ENCODE measurements at regions not wholly inside any gene's neighbourhood (a gene's known extent, or its start where the extent isn't known, plus 50 kb on each side); places are given as distances from the start of the nearest gene placed in this dataset.

DNA sequence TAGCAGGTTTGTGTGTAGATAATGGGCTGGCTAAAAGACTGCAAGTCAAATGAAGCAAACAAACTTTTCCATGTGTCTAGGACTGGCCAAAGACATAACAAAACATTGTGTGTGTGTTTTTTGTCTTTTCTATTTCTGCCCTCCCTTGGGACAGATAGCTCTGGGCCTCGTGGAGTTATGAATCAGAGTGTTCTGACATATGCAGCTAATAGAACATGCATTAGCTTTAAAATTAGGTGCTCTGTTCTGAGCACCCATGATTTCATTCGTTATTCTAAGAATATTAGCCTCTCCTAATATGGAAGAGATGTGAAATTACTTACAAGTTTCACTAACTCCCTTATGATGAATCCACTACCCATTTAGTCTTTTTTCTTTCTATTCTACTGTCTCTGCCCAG, 367.3 kb upstream of the PAPPA start:
- no peak overlapping the region for H3K4me3 ChIP-seq (ENCODE audit: low read length, poor library complexity, severe bottlenecking)
- no peaks in the 10 kb centered on the region for H3K4me1 ChIP-seq (ENCODE audit: insufficient read depth, low read length, poor library complexity, severe bottlenecking)
- H2AFZ ChIP-seq (ENCODE audit: low read length), result no peak overlapping the region
- no peaks in the 10 kb centered on the region for H3K9me2 ChIP-seq (replicated peaks; ENCODE audit: low read depth, low read length)
- H4K20me1 ChIP-seq (ENCODE audit: insufficient read depth, low read length, poor library complexity, severe bottlenecking), result no peaks in the 10 kb centered on the region
- no peaks in the 10 kb centered on the region for H3K79me2 ChIP-seq (ENCODE audit: insufficient read depth, low read length)
- H3K36me3 ChIP-seq (ENCODE audit: insufficient read depth, low read length), result no peaks in the 10 kb centered on the region
- H3K4me2 ChIP-seq (ENCODE audit: low read depth, low read length, poor library complexity, severe bottlenecking), result no peak overlapping the region
- TF ChIP-seq CTCF (conservative IDR thresholded peaks at IDR 0.05; ENCODE audit: low read length) (no peak), EZH2phosphoT487 (IDR thresholded peaks at IDR 0.05; ENCODE audit: borderline replicate concordance) (no peak)
- H3K27me3 ChIP-seq (ENCODE audit: insufficient read depth, low read length, poor library complexity, severe bottlenecking), result no peaks in the 10 kb centered on the region
- no peak overlapping the region for H3K9ac ChIP-seq (ENCODE audit: low read depth, low read length, poor library complexity, severe bottlenecking)
- no peaks in the 10 kb centered on the region for H3F3A ChIP-seq (ENCODE audit: low read depth)
- H3K9me3 ChIP-seq (ENCODE audit: insufficient read depth, low read depth, low read length), result 0 out of 2 replicates have a peak, but pooled peaks cover 4% of the 10 kb centered on the region

DNA sequence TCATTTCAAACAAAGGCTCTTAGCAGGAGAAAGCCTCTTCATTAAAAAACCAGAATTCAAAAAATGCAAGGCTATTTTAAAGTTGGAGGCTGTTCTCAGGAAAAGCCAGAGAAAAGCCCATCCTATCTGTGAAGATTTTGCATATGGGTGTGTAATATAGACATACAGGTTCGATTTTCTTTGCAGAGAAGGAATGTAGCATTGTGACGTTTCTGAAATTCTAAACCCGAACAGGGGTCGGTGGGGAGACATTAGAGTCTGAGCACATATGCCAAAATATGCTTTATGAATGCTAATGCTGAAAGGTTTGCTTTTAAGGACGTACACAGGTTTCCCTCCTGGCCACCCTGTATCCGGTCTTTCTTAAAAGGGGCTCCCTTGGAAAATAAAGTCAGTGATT, 363.1 kb upstream of the PAPPA start:
- H3K79me2 ChIP-seq (ENCODE audit: insufficient read depth, low read length), result no peaks in the 10 kb centered on the region
- H3K9ac ChIP-seq (ENCODE audit: low read depth, low read length, poor library complexity, severe bottlenecking), result no peak overlapping the region
- no peaks in the 10 kb centered on the region for H3K36me3 ChIP-seq (ENCODE audit: insufficient read depth, low read length)
- H3K9me2 ChIP-seq (replicated peaks; ENCODE audit: low read depth, low read length), result no peaks in the 10 kb centered on the region
- H3K27me3 ChIP-seq (ENCODE audit: insufficient read depth, low read length, poor library complexity, severe bottlenecking), result no peaks in the 10 kb centered on the region
- H3K4me1 ChIP-seq (ENCODE audit: insufficient read depth, low read length, poor library complexity, severe bottlenecking), result no peaks in the 10 kb centered on the region
- no peaks in the 10 kb centered on the region for H4K20me1 ChIP-seq (ENCODE audit: insufficient read depth, low read length, poor library complexity, severe bottlenecking)
- TF ChIP-seq CTCF (conservative IDR thresholded peaks at IDR 0.05; ENCODE audit: low read length), result no peak
- TF ChIP-seq EZH2phosphoT487 (IDR thresholded peaks at IDR 0.05; ENCODE audit: borderline replicate concordance), result no peak
- no peaks in the 10 kb centered on the region for H3F3A ChIP-seq (ENCODE audit: low read depth)
- H3K4me3 ChIP-seq (ENCODE audit: low read length, poor library complexity, severe bottlenecking), result no peak overlapping the region
- no peak overlapping the region for H3K4me2 ChIP-seq (ENCODE audit: low read depth, low read length, poor library complexity, severe bottlenecking)
- no peak overlapping the region for H2AFZ ChIP-seq (ENCODE audit: low read length)
- no peaks in the 10 kb centered on the region for H3K9me3 ChIP-seq (ENCODE audit: insufficient read depth, low read depth, low read length)

DNA sequence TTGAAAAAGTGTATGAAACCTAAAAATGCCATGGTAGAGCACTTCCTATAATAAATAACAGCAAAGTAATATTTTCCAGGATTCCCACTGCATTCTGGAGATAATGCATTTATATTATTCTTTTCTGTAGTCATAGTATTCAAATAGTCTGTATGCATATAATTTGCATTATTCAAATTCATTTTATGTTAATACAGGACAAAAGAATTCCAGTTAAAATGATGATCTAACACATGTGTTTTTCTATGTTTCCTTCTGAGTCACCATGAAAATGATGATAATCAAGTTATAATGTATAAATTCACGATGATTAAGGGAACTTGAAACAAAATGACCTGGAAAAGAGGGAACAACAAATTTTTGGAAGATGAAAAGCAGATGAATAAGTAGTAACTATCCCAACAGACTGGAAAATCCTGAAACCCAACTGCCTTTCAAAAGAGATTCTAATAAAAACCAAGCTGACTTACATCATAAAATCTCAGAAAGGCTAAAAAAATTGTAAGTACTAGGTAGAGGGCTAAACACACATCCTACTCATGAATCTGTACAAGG, 358.6 kb upstream of the PAPPA start:
- H3F3A ChIP-seq (ENCODE audit: low read depth), result no peaks in the 10 kb centered on the region
- no peaks in the 10 kb centered on the region for H3K9me2 ChIP-seq (replicated peaks; ENCODE audit: low read depth, low read length)
- no peaks in the 10 kb centered on the region for H3K79me2 ChIP-seq (ENCODE audit: insufficient read depth, low read length)
- TF ChIP-seq EZH2phosphoT487 (IDR thresholded peaks at IDR 0.05; ENCODE audit: borderline replicate concordance) (no peak), CTCF (conservative IDR thresholded peaks at IDR 0.05; ENCODE audit: low read length) (no peak)
- H4K20me1 ChIP-seq (ENCODE audit: insufficient read depth, low read length, poor library complexity, severe bottlenecking), result no peaks in the 10 kb centered on the region
- H2AFZ ChIP-seq (ENCODE audit: low read length), result no peak overlapping the region
- H3K9me3 ChIP-seq (ENCODE audit: insufficient read depth, low read depth, low read length), result no peaks in the 10 kb centered on the region
- H3K27me3 ChIP-seq (ENCODE audit: insufficient read depth, low read length, poor library complexity, severe bottlenecking), result no peaks in the 10 kb centered on the region
- no peak overlapping the region for H3K9ac ChIP-seq (ENCODE audit: low read depth, low read length, poor library complexity, severe bottlenecking)
- H3K4me2 ChIP-seq (ENCODE audit: low read depth, low read length, poor library complexity, severe bottlenecking), result no peak overlapping the region
- no peaks in the 10 kb centered on the region for H3K36me3 ChIP-seq (ENCODE audit: insufficient read depth, low read length)
- H3K4me3 ChIP-seq (ENCODE audit: low read length, poor library complexity, severe bottlenecking), result no peak overlapping the region
- no peaks in the 10 kb centered on the region for H3K4me1 ChIP-seq (ENCODE audit: insufficient read depth, low read length, poor library complexity, severe bottlenecking)

Data from Loucy (cell line).